CD4-positive, alpha-beta T cell treated with Interleukin-17A for 4 hours (primary cell): ENCODE measurements at regions not wholly inside any gene's neighbourhood (a gene's known extent, or its start where the extent isn't known, plus 50 kb on each side); places are given as distances from the start of the nearest gene placed in this dataset.
"Not testable (repeated sequence)": the region's sequence is repeated elsewhere in the genome, so short reads cannot be mapped to it uniquely, and the experiment has no call there.

Experiments
- DNase-seq: peaks from one replicate; pipeline ENCODE4 v3.0.0-alpha.2; 2020; ENCODE audit warnings: mixed read lengths

- no peak for DNase-seq
Observed at GRCh38 chr10:117601716-117602115, 59.2 kb downstream of the EMX2 start.

DNA sequence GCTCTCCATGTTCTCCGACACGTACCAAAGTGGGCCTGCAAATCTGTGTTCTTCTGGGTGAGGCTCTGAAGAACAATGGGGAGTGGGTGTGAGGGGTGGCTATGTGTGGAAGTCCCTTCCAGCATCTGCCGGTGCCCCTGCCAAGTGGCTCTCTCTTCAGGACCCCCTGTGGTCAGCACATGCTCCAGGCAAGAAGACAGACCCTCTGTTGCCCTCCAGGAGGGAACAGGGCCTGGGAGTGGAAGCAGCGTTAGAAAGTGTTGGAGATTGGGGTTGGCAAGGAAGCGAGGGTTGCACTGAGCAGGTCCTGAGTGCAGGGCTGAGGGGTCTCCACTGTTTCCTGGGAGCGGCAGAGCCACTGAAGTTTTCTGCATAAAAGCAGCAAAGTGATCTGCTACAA is 60.5 kb downstream of the EMX2 start:
- DNase-seq: no peak

GRCh38 chr10:117603726-117604125 is 61.2 kb downstream of the EMX2 start:
- no peak for DNase-seq

- DNase-seq: no peak
Observed at GRCh38 chr10:117609095-117609795, 66.7 kb downstream of the EMX2 start.

DNA sequence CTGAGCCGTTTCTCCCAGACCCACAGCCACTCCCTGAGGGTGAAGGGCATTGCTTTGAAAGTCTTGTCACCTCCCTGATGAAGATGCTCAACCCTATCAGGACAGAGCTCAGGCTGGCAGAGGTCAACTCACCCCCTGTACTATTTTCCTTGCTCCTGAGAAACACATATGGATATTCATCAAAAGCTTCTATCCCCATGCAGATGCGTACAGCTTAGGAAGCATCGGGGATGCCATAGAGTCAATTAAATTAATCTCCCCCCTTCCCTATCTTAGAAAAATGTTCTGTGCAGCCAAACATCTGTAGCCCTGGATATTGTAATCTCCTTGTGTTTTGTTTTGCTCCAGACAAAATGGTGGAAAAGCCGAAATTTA is 67.2 kb downstream of the EMX2 start:
- no peak for DNase-seq

- DNase-seq: no peak
Observed at GRCh38 chr10:117610321-117610720, 67.8 kb downstream of the EMX2 start.

DNA sequence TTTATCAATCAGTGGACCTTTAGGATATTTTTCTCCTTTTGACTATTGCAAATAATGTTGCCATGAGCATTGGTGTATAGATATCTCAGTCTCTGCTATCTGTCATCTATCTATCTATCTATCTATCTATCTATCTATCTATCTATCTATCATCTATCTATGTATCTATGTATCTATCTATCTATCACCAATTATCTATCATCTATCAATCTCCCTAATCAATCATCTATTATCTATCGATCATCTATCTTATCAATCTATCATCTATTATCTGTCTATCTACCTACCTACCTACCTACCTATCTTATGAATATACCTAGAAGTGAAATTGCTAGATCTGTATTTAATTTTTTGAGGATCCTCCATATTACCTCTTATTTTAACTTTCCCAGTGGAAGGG is 69.6 kb downstream of the EMX2 start:
- DNase-seq: no peak

GRCh38 chr10:117615649-117616048 is 73.1 kb downstream of the EMX2 start:
- no peak for DNase-seq

DNA sequence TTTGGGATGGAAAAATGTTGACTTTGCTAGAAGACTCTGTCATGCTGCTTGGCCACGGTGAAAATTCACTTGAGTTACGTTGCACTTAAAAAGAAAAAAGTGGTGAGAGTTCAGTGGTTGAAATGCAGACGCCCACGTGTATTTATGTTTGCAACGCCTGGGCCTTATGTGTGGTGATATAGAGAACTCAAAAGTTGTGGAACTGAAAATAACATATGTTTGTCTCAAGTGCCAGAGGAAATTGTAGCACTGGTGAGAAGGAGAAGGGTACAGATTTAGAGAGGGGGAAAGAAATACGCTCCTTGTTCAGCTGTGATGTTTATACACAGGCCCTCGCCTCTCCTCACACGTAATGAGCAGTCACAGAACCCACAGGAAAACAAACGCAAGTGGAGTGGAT is 73.6 kb downstream of the EMX2 start:
- DNase-seq: no peak

GRCh38 chr10:117617086-117617485 is 74.5 kb downstream of the EMX2 start:
- no peak for DNase-seq

DNA sequence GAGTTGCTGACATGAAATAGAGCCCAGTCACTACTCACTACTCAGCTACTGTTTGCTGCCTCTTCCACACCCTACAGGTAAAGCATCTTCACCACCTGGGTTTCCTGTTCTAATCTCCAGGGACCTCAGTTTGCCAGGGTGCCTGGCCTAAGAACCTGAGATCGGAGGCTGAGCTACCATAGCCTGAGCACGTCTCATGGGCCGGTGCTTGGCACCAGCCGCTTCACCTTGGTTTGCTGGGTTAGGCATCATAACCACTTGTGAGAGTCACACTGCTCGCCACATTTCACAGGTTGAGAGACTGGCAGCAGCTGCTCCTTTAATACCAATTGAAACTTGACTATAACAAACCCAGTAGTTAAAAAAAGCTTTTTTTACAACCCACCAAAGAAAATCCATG is 75.1 kb downstream of the EMX2 start:
- no peak for DNase-seq

- no peak for DNase-seq
Observed at GRCh38 chr10:117619223-117619622, 76.7 kb downstream of the EMX2 start.

- DNase-seq: no peak
Observed at GRCh38 chr10:117619707-117620405, 77.3 kb downstream of the EMX2 start.

DNA sequence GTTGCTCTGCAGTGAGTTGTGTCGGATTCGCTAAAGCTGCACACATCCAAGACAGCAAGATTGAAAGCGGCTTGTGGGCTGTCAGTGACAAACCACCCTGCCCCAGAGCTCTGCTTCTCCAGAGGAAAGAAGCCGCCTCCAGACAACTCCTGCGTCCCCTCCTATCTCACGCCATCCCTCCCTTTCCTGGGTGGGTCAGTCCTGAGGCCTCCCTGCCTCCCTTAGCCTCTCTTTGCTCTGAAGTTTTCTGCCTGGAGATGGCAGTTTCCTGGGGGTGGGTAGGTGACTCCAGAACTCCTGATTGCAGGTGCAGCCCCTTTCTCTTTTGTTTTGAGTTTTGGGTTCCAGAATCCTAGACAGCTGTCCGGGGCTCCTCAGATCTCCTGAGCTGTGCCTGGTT is 78.7 kb downstream of the EMX2 start:
- no peak for DNase-seq

- DNase-seq: no peak
Observed at GRCh38 chr10:117621795-117622420, 79.4 kb downstream of the EMX2 start.

DNA sequence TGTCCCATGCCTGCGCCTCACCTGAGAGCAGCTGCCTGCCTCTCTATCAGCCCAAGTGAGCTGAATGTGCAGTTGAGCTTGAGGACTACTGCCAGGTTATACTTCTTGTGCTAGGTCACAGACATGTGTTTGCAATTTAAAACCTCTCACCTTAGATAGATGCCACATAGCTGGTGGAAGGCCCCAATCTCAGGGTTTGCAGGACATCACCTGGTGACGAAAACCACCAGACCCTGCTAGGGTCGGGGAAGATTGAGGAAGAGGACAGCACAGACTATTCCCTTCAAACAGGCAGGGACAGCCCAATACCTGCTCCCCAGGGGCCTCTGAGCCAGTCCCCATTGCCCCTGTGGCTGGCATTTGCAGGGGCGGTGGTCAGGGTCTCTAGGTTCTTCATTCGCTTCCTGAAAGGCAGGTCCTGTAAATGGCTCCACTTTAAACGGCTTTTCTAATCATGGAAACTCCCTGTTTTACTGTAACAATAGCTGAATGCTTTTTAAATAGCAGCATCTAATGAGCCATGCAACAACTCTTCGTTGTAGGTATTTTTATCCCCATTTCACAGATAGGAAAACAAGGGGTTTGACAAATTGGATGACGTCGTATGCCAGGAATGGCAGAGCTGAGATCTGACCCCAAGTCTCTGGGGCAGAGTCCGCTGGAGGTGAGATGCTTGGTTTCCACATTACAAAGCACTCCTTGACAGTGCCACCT is 80.1 kb downstream of the EMX2 start:
- DNase-seq: no peak

DNA sequence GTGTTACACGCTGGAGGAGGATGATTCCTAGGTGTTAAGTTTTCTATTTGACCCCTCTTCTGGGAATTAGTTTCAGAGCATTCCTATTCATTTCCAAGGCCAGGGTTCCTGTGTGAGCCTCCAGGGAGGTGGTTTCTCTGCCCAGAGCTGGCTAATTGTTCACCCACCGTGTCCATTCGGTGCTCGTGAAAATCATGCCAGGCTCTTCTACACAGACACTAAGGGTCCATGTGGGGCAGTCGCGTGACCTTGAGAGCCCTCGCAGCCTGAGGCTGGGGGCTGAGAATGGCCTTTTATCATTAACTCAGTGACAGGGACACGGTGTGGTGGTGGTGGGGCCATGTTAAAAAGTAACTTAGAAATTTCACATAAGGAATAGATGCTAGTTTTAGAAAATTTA is 83.7 kb downstream of the EMX2 start:
- DNase-seq: no peak

GRCh38 chr10:117627561-117627960 is 85.0 kb downstream of the EMX2 start:
- DNase-seq: no peak

DNA sequence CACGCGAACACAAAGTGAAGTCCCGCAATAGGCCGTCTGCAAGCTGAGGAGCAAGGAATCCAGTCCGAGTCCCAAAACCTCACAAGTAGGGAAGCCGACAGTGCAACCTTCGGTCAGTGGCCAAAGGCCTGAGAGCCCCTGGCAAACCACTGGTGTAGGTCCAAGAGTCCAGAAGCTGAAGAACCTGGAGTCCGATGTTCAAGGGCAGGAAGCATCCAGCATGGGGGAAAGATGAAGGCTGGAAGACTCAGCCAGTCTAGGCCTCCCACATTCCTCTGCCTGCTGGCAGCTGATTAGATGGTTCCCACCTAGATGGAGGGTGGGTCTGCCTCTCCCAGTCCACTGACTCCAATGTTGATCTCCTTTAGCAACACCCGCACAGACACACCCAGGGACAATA is 87.2 kb downstream of the EMX2 start:
- not testable (repeated sequence) for DNase-seq

GRCh38 chr10:117631276-117632145 is 89.0 kb downstream of the EMX2 start:
- DNase-seq: no peak

DNA sequence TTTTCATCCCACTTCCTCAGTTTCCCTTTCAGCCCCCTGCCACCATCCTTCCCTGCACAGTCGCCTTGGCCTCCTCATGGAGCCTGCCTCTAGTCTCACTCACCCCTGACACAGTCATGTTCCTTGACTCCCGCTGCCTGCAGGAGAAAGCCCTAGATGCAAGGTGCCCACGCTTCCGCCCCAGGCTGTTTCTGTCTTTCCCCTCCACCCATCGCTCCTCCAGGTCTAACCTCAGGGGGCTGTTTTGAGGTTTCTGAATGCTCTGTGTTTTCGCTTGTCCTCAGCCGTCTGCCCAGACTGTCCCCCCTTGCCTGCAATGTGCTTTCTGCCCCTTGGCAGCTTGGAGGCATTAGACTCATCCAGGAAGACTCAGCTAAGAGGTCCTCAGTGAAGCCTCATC is 89.9 kb downstream of the EMX2 start:
- DNase-seq: no peak

DNA sequence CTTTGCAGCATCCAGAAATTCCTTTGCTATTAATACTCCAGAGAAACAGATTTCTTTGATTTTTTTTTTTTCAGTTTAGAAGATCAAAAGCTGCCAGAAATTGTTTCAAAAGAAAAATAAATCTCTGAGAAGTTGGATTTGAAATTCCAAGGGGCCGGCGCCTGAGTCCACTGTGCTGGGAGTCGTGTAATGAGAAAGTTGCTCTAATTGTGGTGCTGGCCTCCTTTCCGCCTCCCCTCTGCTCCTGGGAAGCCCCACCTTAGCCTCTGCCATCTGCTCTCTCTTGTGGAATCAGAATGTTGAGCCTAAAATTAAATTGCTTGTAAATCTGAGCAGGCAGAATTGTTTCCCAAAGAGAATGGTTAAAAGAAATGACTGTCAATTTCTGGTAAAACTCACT is 93.3 kb downstream of the EMX2 start:
- no peak for DNase-seq

- no peak for DNase-seq
Observed at GRCh38 chr10:117638200-117638599, 95.7 kb downstream of the EMX2 start.
